GM12878 (cell line): ENCODE measurements at regions not wholly inside any gene's neighbourhood (a gene's known extent, or its start where the extent isn't known, plus 50 kb on each side); places are given as distances from the start of the nearest gene placed in this dataset.

Experiments used
- ATAC-seq: fragments of 200-7000 bp; cut with Tn5 transposase; 3 replicates; pipeline ENCODE4 v1.9.1; 2020; ENCODE audit warnings: mild to moderate bottlenecking, moderate library complexity
- BruUV-seq: library from RNA; stranded (reverse); fragments of 400-500 nt; replicated peaks from 2 replicates; lab custom pipeline; 2021; lab: Mats Ljungman, UMichigan
- CTCF ChIA-PET: fragments of 300-600 bp; sonication (Branson Sonifier 250); formaldehyde crosslinking; extraction: SDS; loops from one replicate; lab custom pipeline; 2021; ENCODE audit warnings: inconsistent platforms; lab: Yijun Ruan, JAX
- POLR2A ChIA-PET: fragments of 350-600 bp; formaldehyde crosslinking; extraction: SDS; loops from one replicate; lab custom pipeline; 2021; ENCODE audit warnings: inconsistent platforms; lab: Charles Lee
- RAD21 ChIA-PET: fragments of 300-600 bp; sonication (Branson Sonifier 250); formaldehyde crosslinking; loops from one replicate; lab custom pipeline; 2023; ENCODE audit warnings: antibody characterized with exemption; ENCODE audit not compliant: unreplicated experiment; lab: Charles Lee
- SMC1A ChIA-PET: fragments of 300-600 bp; sonication (Branson Sonifier 250); formaldehyde crosslinking; loops from one replicate; lab custom pipeline; 2023; ENCODE audit not compliant: unreplicated experiment, uncharacterized antibody; lab: Charles Lee
- DNase-seq: peaks from one replicate; pipeline ENCODE4 v3.0.0-alpha.2; 2011; ENCODE audit warnings: low read depth, low spot score
- FAIRE-seq: peaks from 3 replicates; lab custom pipeline; 2011; peaks lifted over from hg19 to GRCh38; lab: Jason Lieb, UNC
- H2AFZ ChIP-seq: 2 replicates; pipeline ENCODE4 v1.6.0; 2011; ENCODE audit warnings: low read depth, low read length, control low read depth; ENCODE audit not compliant: control insufficient read depth
- H3K27ac ChIP-seq: 2 replicates; pipeline ENCODE4 v1.5.1; 2011; ENCODE audit warnings: control low read depth; ENCODE audit not compliant: control insufficient read depth, insufficient read depth
- H3K27me3 ChIP-seq, 2 experiments: replicated peaks in 1 of 2; 2 replicates each; pipeline versions ENCODE4 v1.6.0 to v1.6.1; 2011; ENCODE audit warnings: low read length in 1 of 2; ENCODE audit not compliant: control insufficient read depth in 2 of 2, insufficient read depth in 2 of 2
- H3K36me3 ChIP-seq, 2 experiments: 2 replicates each; pipeline ENCODE4 v1.5.1; 2011; ENCODE audit warnings: low read length in 1 of 2; ENCODE audit not compliant: control insufficient read depth in 2 of 2, insufficient read depth in 2 of 2
- H3K4me1 ChIP-seq: 2 replicates; pipeline ENCODE4 v1.6.1; 2011; ENCODE audit warnings: mild to moderate bottlenecking, low read length, moderate library complexity, mixed read lengths; ENCODE audit not compliant: control insufficient read depth, insufficient read depth
- H3K4me2 ChIP-seq: 2 replicates; pipeline ENCODE4 v1.6.0; 2011; ENCODE audit warnings: control low read depth; ENCODE audit not compliant: control insufficient read depth, insufficient read depth
- H3K4me3 ChIP-seq: fragments of 200-600 bp; sonication (generic); 2 replicates; pipeline ENCODE4 v1.5.1; 2016
- H3K79me2 ChIP-seq: 2 replicates; pipeline ENCODE4 v1.6.0; 2011; ENCODE audit warnings: low read length; ENCODE audit not compliant: control insufficient read depth, insufficient read depth
- H3K9ac ChIP-seq: 2 replicates; pipeline ENCODE4 v1.8.0; 2011; ENCODE audit warnings: low read length, control low read depth, mixed read lengths; ENCODE audit not compliant: control insufficient read depth, insufficient read depth
- H3K9me3 ChIP-seq: replicated peaks from 3 replicates; pipeline ENCODE4 v1.5.1; 2011; ENCODE audit warnings: mild to moderate bottlenecking, low read length; ENCODE audit not compliant: control insufficient read depth, insufficient read depth
- H4K20me1 ChIP-seq: 2 replicates; pipeline ENCODE4 v1.6.0; 2011; ENCODE audit not compliant: control insufficient read depth, insufficient read depth
- ATF7 ChIP-seq: fragments of 450-650 bp; IDR thresholded peaks from 2 replicates; pipeline ENCODE4 v1.6.1; 2016; ENCODE audit warnings: low read depth, mild to moderate bottlenecking
- HDAC2 ChIP-seq: fragments of 200-600 bp; sonication (generic); IDR thresholded peaks from 2 replicates; pipeline ENCODE4 v1.6.1; 2017
- NFIC ChIP-seq: IDR thresholded peaks from 2 replicates; pipeline ENCODE4 v1.6.1; 2012; ENCODE audit warnings: low read depth, mild to moderate bottlenecking, inconsistent platforms, low read length, moderate library complexity
- SUPT20H ChIP-seq: IDR thresholded peaks from 2 replicates; pipeline ENCODE4 v1.6.1; 2011; ENCODE audit warnings: low read depth, mild to moderate bottlenecking, low read length, moderate library complexity, borderline replicate concordance; ENCODE audit not compliant: control insufficient read depth
- whole genome bisulfite sequencing: methylation state at CpG from one replicate; pipeline ENCODE4 v1.1.6; 2016; ENCODE audit warnings: low lambda C conversion rate; ENCODE audit not compliant: insufficient replicate concordance, insufficient coverage; ENCODE audit errors: missing lambda C conversion rate; 5-methylcytosine and 5-hydroxymethylcytosine counted together
- in situ Hi-C: fragments of 300-500 bp; cut with MboI; formaldehyde crosslinking; loops from 9 replicates; pipeline ENCODE4 v1.14.3; 2018; ENCODE audit warnings: mixed read lengths
- intact Hi-C: fragments of 100-400 bp; cut with micrococcal nuclease; formaldehyde crosslinking; loops from one replicate; pipeline ENCODE4 v1.14.2; 2022; ENCODE audit not compliant: unreplicated experiment
- TF ChIP-seq, protein P1 (sequence below): IDR thresholded peaks from 2 replicates; pipeline ENCODE4 v1.6.1; 2012; ENCODE audit warnings: low read length, inconsistent platforms

DNA sequence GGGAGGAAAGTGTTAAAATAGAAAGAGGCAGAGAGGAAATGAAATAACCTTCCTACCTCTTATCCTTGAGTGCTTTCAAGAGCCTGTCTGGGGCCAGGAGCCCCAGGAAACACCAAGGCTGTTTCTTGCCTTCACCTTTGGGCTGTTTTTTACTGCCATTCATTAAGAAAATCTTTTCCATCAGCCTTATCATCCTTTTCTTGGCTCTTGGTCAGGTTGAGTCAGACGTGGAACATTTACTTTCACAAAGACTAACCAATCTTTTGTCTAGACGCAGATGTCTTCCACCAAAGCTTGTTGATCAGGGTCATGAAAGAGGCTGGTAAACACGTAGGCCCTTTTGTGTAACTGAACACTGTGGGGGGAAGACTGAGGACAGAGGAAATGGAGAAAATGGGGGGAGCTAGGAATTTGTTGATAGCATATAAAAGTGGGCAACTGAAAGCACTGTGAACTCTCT lies 151.0 kb upstream of the THBS1 start (continued):
- TF ChIP-seq NFIC (peak; percentile 49; the same call in 1 of the 2 replicates), ATF7 (no peak), HDAC2 (no peak)

DNA sequence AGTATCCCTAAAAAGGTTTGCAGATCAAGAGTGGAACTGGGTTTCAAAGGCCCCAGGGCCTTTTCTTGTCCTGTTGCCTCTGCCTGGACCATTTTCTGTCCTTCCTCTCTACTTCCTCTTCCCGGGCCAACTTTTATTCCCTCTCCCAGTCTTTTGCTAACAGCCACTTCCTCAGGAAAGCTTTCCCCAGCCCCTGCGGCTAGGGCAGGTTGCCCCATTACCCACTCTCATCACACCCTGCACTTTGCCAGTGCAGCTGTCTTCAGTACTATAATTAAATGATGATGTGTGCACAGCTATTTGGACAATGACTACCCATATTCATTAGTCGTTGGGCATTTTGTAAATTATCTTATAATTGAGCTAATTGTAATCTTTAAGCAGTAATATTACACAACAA lies 150.5 kb upstream of the THBS1 start:
- Histone ChIP-seq H2AFZ (no peak overlapping the region), H3K79me2 (no peaks in the 10 kb centered on the region), H3K9me3 (no peaks in the 10 kb centered on the region; the same call in 2 of the 3 replicates), H3K4me2 (no peak overlapping the region), H3K4me3 (no peak overlapping the region), H3K27ac (no peak overlapping the region), H3K4me1 (peaks cover 25% of the 10 kb centered on the region), H4K20me1 (no peaks in the 10 kb centered on the region), H3K9ac (no peak overlapping the region), H3K27me3 (no peaks in the 10 kb centered on the region), H3K36me3 (no peaks in the 10 kb centered on the region)
- DNase-seq (no peak), ATAC-seq (no peak), FAIRE-seq (no peak)
- in situ Hi-C loops (no loop called here), intact Hi-C loops (no loop called here)
- BruUV-seq = no TSS peak
- RAD21 ChIA-PET = no interaction called here
- SMC1A ChIA-PET = no interaction called here
- POLR2A ChIA-PET = no interaction called here
- 13% methylated on average over 3 of the region's 3 CpGs for WGBS
- CTCF ChIA-PET = no interaction called here
- TF ChIP-seq SUPT20H = no peak
- TF ChIP-seq, protein P1, sequence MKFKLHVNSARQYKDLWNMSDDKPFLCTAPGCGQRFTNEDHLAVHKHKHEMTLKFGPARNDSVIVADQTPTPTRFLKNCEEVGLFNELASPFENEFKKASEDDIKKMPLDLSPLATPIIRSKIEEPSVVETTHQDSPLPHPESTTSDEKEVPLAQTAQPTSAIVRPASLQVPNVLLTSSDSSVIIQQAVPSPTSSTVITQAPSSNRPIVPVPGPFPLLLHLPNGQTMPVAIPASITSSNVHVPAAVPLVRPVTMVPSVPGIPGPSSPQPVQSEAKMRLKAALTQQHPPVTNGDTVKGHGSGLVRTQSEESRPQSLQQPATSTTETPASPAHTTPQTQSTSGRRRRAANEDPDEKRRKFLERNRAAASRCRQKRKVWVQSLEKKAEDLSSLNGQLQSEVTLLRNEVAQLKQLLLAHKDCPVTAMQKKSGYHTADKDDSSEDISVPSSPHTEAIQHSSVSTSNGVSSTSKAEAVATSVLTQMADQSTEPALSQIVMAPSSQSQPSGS = 0 out of 2 replicates have a peak, but pooled peaks have one; percentile 3
